ENCODE measurements at regions not wholly inside any gene's neighbourhood (a gene's known extent, or its start where the extent isn't known, plus 50 kb on each side); places are given as distances from the start of the nearest gene placed in this dataset.
"Not testable (repeated sequence)": the region's sequence is repeated elsewhere in the genome, so short reads cannot be mapped to it uniquely, and the experiment has no call there.

- DNase-seq (no peak), ATAC-seq (no peak)
- no peaks in the 10 kb centered on the region for H3K9me3 ChIP-seq
- H3K4me3 ChIP-seq: no peak overlapping the region
- no peaks in the 10 kb centered on the region for H3K36me3 ChIP-seq
- intact Hi-C loops (cut with DNase I): no loop called here
- TF ChIP-seq CTCF (IDR thresholded peaks at IDR 0.05): no peak
- no peaks in the 10 kb centered on the region for H3K27me3 ChIP-seq
- H3K4me1 ChIP-seq: no peaks in the 10 kb centered on the region
- H3K27ac ChIP-seq: no peak overlapping the region
Measured at GRCh38 chr9:95689669-95690068, 172.9 kb upstream of the PTCH1 start.

GRCh38 chr9:95684516-95684915, 167.7 kb upstream of the PTCH1 start:
- no peaks in the 10 kb centered on the region for H3K36me3 ChIP-seq
- H3K4me1 ChIP-seq: no peaks in the 10 kb centered on the region
- H3K4me3 ChIP-seq: no peak overlapping the region
- intact Hi-C loops (cut with DNase I): no loop called here
- H3K27ac ChIP-seq: no peak overlapping the region
- DNase-seq (no peak), ATAC-seq (no peak)
- TF ChIP-seq CTCF (IDR thresholded peaks at IDR 0.05): no peak
- H3K27me3 ChIP-seq: no peaks in the 10 kb centered on the region
- H3K9me3 ChIP-seq: no peaks in the 10 kb centered on the region

GRCh38 chr9:95680306-95680705, 163.5 kb upstream of the PTCH1 start:
- H3K4me1 ChIP-seq: not testable (repeated sequence)

GRCh38 chr9:95679874-95680273, 163.1 kb upstream of the PTCH1 start:
- no peak overlapping the region for H3K27ac ChIP-seq
- peaks cover 0 to 6% of the 10 kb centered on the region in 2 donors for H3K9me3 ChIP-seq
- no peak for TF ChIP-seq CTCF (IDR thresholded peaks at IDR 0.05)
- DNase-seq (no peak), ATAC-seq (no peak)
- intact Hi-C loops (cut with DNase I): no loop called here
- H3K4me1 ChIP-seq: no peaks in the 10 kb centered on the region
- no peak overlapping the region for H3K4me3 ChIP-seq
- H3K36me3 ChIP-seq: no peaks in the 10 kb centered on the region
- no peaks in the 10 kb centered on the region for H3K27me3 ChIP-seq

More at GRCh38 chr9:95680306-95680705, 163.5 kb upstream of the PTCH1 start:
- H3K9me3 ChIP-seq; H3K27ac ChIP-seq; H3K36me3 ChIP-seq; ATAC-seq; H3K4me3 ChIP-seq; intact Hi-C loops (cut with DNase I); DNase-seq; H3K27me3 ChIP-seq: not testable (repeated sequence)

GRCh38 chr9:95678759-95679158, 162.0 kb upstream of the PTCH1 start:
- DNase-seq (no peak), ATAC-seq (no peak)

More at GRCh38 chr9:95678759-95679158, 162.0 kb upstream of the PTCH1 start:
- H3K27me3 ChIP-seq: no peaks in the 10 kb centered on the region
- H3K4me1 ChIP-seq: no peaks in the 10 kb centered on the region
- TF ChIP-seq CTCF (IDR thresholded peaks at IDR 0.05): no peak
- H3K9me3 ChIP-seq: peaks cover 0 to 6% of the 10 kb centered on the region in 2 donors
- intact Hi-C loops (cut with DNase I): no loop called here
- no peak overlapping the region for H3K4me3 ChIP-seq
- no peaks in the 10 kb centered on the region for H3K36me3 ChIP-seq
- no peak overlapping the region for H3K27ac ChIP-seq
